Liver (tissue), 8 donors: ENCODE measurements at regions not wholly inside any gene's neighbourhood (a gene's known extent, or its start where the extent isn't known, plus 50 kb on each side); places are given as distances from the start of the nearest gene placed in this dataset.

Experiments
- DNase-seq: peaks from one replicate; pipeline ENCODE4 v3.0.0-alpha.2; 2017; ENCODE audit warnings: low spot score
- H3K27ac ChIP-seq, 2 donors: one replicate each; pipeline ENCODE4 v1.7.0; 2013; ENCODE audit warnings: inconsistent platforms in 2 of 2, low read length in 2 of 2, control low read depth in 1 of 2, low read depth in 1 of 2, mild to moderate bottlenecking in 1 of 2
- H3K27me3 ChIP-seq, 4 donors: one replicate each; pipeline versions ENCODE4 v1.6.1 to v1.7.0; 2013; ENCODE audit warnings: low read length in 3 of 4, inconsistent platforms in 1 of 4, mild to moderate bottlenecking in 1 of 4, moderate library complexity in 1 of 4; ENCODE audit not compliant: control insufficient read depth in 4 of 4, insufficient read depth in 4 of 4
- H3K36me3 ChIP-seq, 4 donors: one replicate each; pipeline versions ENCODE4 v1.6.1 to v1.7.0; 2013; ENCODE audit warnings: low read length in 3 of 4, mild to moderate bottlenecking in 3 of 4, low read depth in 1 of 4, moderate library complexity in 1 of 4; ENCODE audit not compliant: control insufficient read depth in 4 of 4, insufficient read depth in 3 of 4
- H3K4me1 ChIP-seq, 4 donors: one replicate each; pipeline versions ENCODE4 v1.6.1 to v1.7.0; 2013; ENCODE audit warnings: low read length in 3 of 4, mild to moderate bottlenecking in 3 of 4, moderate library complexity in 1 of 4; ENCODE audit not compliant: control insufficient read depth in 4 of 4, insufficient read depth in 4 of 4
- H3K4me3 ChIP-seq, 3 donors: one replicate each; pipeline versions ENCODE4 v1.6.1 to v1.7.0; 2013; ENCODE audit warnings: low read length in 3 of 3, control low read depth in 1 of 3, low read depth in 1 of 3, mild to moderate bottlenecking in 1 of 3
- H3K9ac ChIP-seq, 2 donors: one replicate each; pipeline ENCODE4 v1.7.0; 2013; ENCODE audit warnings: low read length in 2 of 2, mild to moderate bottlenecking in 2 of 2, moderate library complexity in 2 of 2, control low read depth in 1 of 2, low read depth in 1 of 2
- H3K9me3 ChIP-seq, 4 donors: one replicate each; pipeline versions ENCODE4 v1.6.1 to v1.7.0; 2013; ENCODE audit warnings: low read length in 3 of 4; ENCODE audit not compliant: control insufficient read depth in 4 of 4
- EGR1 ChIP-seq, 2 donors: IDR thresholded peaks; 2 replicates each; pipeline ENCODE4 v1.6.1; 2016 to 2018; ENCODE audit warnings: antibody characterized with exemption in 2 of 2, low read depth in 2 of 2
- FOXA2 ChIP-seq: IDR thresholded peaks from 2 replicates; pipeline ENCODE4 v1.6.1; 2016; ENCODE audit warnings: antibody characterized with exemption
- GABPA ChIP-seq, 2 donors: IDR thresholded peaks in 1 of 2; conservative IDR thresholded peaks in 1 of 2; 2 replicates each; pipeline ENCODE4 v1.6.1; 2016; ENCODE audit warnings: antibody characterized with exemption in 2 of 2, mild to moderate bottlenecking in 1 of 2, moderate library complexity in 1 of 2
- HNF4A ChIP-seq, 2 donors: conservative IDR thresholded peaks; 2 replicates each; pipeline ENCODE4 v1.6.1; 2016; ENCODE audit warnings: antibody characterized with exemption in 2 of 2, mild to moderate bottlenecking in 2 of 2
- HNF4G ChIP-seq: IDR thresholded peaks from 2 replicates; pipeline ENCODE4 v1.6.1; 2016; ENCODE audit warnings: antibody characterized with exemption
- JUND ChIP-seq, 2 donors: IDR thresholded peaks; 2 replicates each; pipeline ENCODE4 v1.6.1; 2016; ENCODE audit warnings: antibody characterized with exemption in 2 of 2
- NR2F2 ChIP-seq: IDR thresholded peaks from 2 replicates; pipeline ENCODE4 v1.6.1; 2016; ENCODE audit warnings: antibody characterized with exemption
- RAD21 ChIP-seq, 2 donors: IDR thresholded peaks; 2 replicates each; pipeline ENCODE4 v1.6.1; 2016; ENCODE audit warnings: antibody characterized with exemption in 2 of 2, mild to moderate bottlenecking in 2 of 2
- REST ChIP-seq: IDR thresholded peaks from 2 replicates; pipeline ENCODE4 v1.6.1; 2016; ENCODE audit warnings: antibody characterized with exemption, mild to moderate bottlenecking
- RXRA ChIP-seq, 2 donors: IDR thresholded peaks; 2 replicates each; pipeline ENCODE4 v1.6.1; 2017 to 2018; ENCODE audit warnings: antibody characterized with exemption in 2 of 2, mild to moderate bottlenecking in 1 of 2
- SP1 ChIP-seq: IDR thresholded peaks from 2 replicates; pipeline ENCODE4 v1.6.1; 2018; ENCODE audit warnings: antibody characterized with exemption, mild to moderate bottlenecking
- YY1 ChIP-seq: IDR thresholded peaks from 2 replicates; pipeline ENCODE4 v1.6.1; 2016; ENCODE audit warnings: antibody characterized with exemption, mild to moderate bottlenecking
- WGBS: extraction: QIAGEN DNeasy Blood & Tissue Kit; methylation state at CpG from one replicate; pipeline ENCODE4 v1.1.7; 2013; 5-methylcytosine and 5-hydroxymethylcytosine counted together
- TF ChIP-seq, protein P1 (sequence below): fragments of 150-350 bp; IDR thresholded peaks from 2 replicates; pipeline ENCODE4 v1.5.1; 2017; ENCODE audit warnings: improper control_type of control experiment, low read depth, low read length; ENCODE audit not compliant: missing input control
- TF ChIP-seq, protein P2 (sequence below): IDR thresholded peaks from 2 replicates; pipeline ENCODE4 v1.6.1; 2016; ENCODE audit warnings: antibody characterized with exemption
- TF ChIP-seq, protein P3 (sequence below): IDR thresholded peaks from 2 replicates; pipeline ENCODE4 v1.6.1; 2016; ENCODE audit warnings: antibody characterized with exemption
- donor health status: healthy.
- donor health status: healthy.
- donor health status: healthy.
- donor health status: healthy.
- donor health status: healthy.

GRCh38 chr10:16352146-16352545 lies 84.7 kb upstream of the PTER start (continued):
- TF ChIP-seq, protein P1, sequence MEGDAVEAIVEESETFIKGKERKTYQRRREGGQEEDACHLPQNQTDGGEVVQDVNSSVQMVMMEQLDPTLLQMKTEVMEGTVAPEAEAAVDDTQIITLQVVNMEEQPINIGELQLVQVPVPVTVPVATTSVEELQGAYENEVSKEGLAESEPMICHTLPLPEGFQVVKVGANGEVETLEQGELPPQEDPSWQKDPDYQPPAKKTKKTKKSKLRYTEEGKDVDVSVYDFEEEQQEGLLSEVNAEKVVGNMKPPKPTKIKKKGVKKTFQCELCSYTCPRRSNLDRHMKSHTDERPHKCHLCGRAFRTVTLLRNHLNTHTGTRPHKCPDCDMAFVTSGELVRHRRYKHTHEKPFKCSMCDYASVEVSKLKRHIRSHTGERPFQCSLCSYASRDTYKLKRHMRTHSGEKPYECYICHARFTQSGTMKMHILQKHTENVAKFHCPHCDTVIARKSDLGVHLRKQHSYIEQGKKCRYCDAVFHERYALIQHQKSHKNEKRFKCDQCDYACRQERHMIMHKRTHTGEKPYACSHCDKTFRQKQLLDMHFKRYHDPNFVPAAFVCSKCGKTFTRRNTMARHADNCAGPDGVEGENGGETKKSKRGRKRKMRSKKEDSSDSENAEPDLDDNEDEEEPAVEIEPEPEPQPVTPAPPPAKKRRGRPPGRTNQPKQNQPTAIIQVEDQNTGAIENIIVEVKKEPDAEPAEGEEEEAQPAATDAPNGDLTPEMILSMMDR: no peak
- TF ChIP-seq EGR1 (IDR thresholded peaks at IDR 0.05; ENCODE audit: low read depth in 2 of 2): no peak
- TF ChIP-seq, protein P2, sequence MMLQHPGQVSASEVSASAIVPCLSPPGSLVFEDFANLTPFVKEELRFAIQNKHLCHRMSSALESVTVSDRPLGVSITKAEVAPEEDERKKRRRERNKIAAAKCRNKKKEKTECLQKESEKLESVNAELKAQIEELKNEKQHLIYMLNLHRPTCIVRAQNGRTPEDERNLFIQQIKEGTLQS: no peak
- no peak for TF ChIP-seq RXRA (IDR thresholded peaks at IDR 0.05)
- no peak for TF ChIP-seq NR2F2
- TF ChIP-seq HNF4A (conservative IDR thresholded peaks at IDR 0.05): no peak
- no peak for TF ChIP-seq HNF4G

DNA sequence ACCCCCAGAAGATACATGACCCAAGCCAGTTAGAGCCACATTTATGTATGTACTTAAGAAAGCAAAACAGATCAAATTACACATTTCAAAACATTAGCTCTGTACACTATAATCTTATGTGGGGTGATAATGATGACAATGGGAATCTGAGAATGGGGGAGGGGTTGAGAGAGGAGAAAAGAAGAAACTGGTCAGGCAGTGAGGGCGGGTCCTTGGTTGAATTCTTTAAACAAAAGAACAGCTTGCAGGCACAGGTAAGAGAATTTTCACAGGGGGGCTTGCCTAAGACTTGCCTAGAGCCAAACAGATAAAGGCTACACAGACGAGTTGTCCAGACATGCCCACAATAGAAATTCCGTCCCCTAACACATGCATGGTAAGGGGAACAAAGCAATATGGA lies 76.8 kb upstream of the PTER start:
- H3K4me3 ChIP-seq: no peak overlapping the region
- no peak for DNase-seq
- no peaks in the 10 kb centered on the region for H3K4me1 ChIP-seq
- no peak overlapping the region for H3K27ac ChIP-seq
- TF ChIP-seq EGR1 (IDR thresholded peaks at IDR 0.05; ENCODE audit: low read depth in 2 of 2): no peak
- no peak for TF ChIP-seq YY1
- TF ChIP-seq, protein P2: no peak
- TF ChIP-seq, protein P3, sequence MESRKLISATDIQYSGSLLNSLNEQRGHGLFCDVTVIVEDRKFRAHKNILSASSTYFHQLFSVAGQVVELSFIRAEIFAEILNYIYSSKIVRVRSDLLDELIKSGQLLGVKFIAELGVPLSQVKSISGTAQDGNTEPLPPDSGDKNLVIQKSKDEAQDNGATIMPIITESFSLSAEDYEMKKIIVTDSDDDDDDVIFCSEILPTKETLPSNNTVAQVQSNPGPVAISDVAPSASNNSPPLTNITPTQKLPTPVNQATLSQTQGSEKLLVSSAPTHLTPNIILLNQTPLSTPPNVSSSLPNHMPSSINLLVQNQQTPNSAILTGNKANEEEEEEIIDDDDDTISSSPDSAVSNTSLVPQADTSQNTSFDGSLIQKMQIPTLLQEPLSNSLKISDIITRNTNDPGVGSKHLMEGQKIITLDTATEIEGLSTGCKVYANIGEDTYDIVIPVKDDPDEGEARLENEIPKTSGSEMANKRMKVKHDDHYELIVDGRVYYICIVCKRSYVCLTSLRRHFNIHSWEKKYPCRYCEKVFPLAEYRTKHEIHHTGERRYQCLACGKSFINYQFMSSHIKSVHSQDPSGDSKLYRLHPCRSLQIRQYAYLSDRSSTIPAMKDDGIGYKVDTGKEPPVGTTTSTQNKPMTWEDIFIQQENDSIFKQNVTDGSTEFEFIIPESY: no peak
- no peak for TF ChIP-seq RAD21 (IDR thresholded peaks at IDR 0.05)
- TF ChIP-seq SP1: no peak
- TF ChIP-seq GABPA (IDR thresholded peaks at IDR 0.05 in 1 of 2, conservative IDR thresholded peaks at IDR 0.05 in 1 of 2): no peak
- TF ChIP-seq JUND (IDR thresholded peaks at IDR 0.05): no peak
- no peak for TF ChIP-seq REST
- TF ChIP-seq, protein P1: no peak
- no peak for TF ChIP-seq FOXA2
- no peak for TF ChIP-seq HNF4A (conservative IDR thresholded peaks at IDR 0.05)
- TF ChIP-seq RXRA (IDR thresholded peaks at IDR 0.05): no peak
- no peak for TF ChIP-seq NR2F2
- no peak for TF ChIP-seq HNF4G
- peaks cover 0 to 3% (median 0%) of the 10 kb centered on the region in 4 donors for H3K27me3 ChIP-seq
- H3K36me3 ChIP-seq: no peaks in the 10 kb centered on the region
- 70% methylated on average over 3 of the region's 3 CpGs for WGBS
- no peak overlapping the region for H3K9ac ChIP-seq
- peaks cover 0 to 7% (median 4%) of the 10 kb centered on the region in 4 donors for H3K9me3 ChIP-seq
